ENCODE measurements at regions not wholly inside any gene's neighbourhood (a gene's known extent, or its start where the extent isn't known, plus 50 kb on each side); places are given as distances from the start of the nearest gene placed in this dataset.

DNA sequence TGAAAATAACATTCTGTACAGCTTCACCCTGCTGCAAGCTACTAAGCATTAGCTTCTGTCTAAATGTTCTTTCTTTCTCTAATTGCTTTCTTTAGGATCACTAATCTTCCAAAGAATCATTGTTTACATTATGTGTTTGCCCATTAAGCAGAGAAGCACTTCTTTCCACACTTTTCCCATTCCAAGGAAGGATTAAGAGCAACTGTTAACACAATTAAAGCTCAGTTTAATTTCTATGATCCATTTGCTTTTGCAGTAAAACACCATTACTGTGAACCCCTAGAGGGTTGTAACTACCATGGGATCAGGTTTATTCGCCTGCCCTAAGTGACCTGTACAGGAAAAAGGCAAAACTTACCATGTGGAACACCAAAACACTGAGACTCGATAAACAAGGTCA is 125.8 kb upstream of the ZNF385D start:
- no peaks in the 10 kb centered on the region for H3K27me3 ChIP-seq (ENCODE audit: control insufficient read depth in 2 of 2, insufficient read depth in 2 of 2, low read length in 2 of 2)
- H3K79me2 ChIP-seq (ENCODE audit: control insufficient read depth, insufficient read depth, low read length): no peaks in the 10 kb centered on the region
- no peaks in the 10 kb centered on the region for H3K9me1 ChIP-seq (replicated peaks; ENCODE audit: control insufficient read depth, extremely low read depth, insufficient read depth, low read length)
- no peaks in the 10 kb centered on the region for H3K4me1 ChIP-seq (ENCODE audit: control insufficient read depth, extremely low read depth, insufficient read depth, low read length)
- FAIRE-seq: no peak
- intact Hi-C loops (cut with micrococcal nuclease): no loop called here
- dilution Hi-C loops (cut with MboI; ENCODE audit: extremely low pct_ligation_motif_present, low sequenced_read_pairs): no loop called here
- TF ChIP-seq EZH2 (IDR thresholded peaks at IDR 0.05; ENCODE audit: borderline replicate concordance, low read depth, low read length, severe bottlenecking): no peak
- no peak for TF ChIP-seq POLR2A (IDR thresholded peaks at IDR 0.05; ENCODE audit: low read depth, low read length)
- TF ChIP-seq MAX (IDR thresholded peaks at IDR 0.05; ENCODE audit: insufficient read depth, insufficient read length): no peak
- TF ChIP-seq POLR2AphosphoS5 (IDR thresholded peaks at IDR 0.05; ENCODE audit: insufficient read depth, low read depth, low read length): no peak
- TF ChIP-seq JUN (IDR thresholded peaks at IDR 0.05; ENCODE audit: borderline replicate concordance, insufficient read depth, insufficient read length, low read depth): no peak
- TF ChIP-seq MYC (IDR thresholded peaks at IDR 0.05; ENCODE audit: low read depth, low read length): no peak
- no peak for TF ChIP-seq GATA2 (IDR thresholded peaks at IDR 0.05; ENCODE audit: insufficient read depth, insufficient read length, low read depth, low read length)
- TF ChIP-seq, protein P1, sequence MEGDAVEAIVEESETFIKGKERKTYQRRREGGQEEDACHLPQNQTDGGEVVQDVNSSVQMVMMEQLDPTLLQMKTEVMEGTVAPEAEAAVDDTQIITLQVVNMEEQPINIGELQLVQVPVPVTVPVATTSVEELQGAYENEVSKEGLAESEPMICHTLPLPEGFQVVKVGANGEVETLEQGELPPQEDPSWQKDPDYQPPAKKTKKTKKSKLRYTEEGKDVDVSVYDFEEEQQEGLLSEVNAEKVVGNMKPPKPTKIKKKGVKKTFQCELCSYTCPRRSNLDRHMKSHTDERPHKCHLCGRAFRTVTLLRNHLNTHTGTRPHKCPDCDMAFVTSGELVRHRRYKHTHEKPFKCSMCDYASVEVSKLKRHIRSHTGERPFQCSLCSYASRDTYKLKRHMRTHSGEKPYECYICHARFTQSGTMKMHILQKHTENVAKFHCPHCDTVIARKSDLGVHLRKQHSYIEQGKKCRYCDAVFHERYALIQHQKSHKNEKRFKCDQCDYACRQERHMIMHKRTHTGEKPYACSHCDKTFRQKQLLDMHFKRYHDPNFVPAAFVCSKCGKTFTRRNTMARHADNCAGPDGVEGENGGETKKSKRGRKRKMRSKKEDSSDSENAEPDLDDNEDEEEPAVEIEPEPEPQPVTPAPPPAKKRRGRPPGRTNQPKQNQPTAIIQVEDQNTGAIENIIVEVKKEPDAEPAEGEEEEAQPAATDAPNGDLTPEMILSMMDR (IDR thresholded peaks at IDR 0.05; ENCODE audit: extremely low read depth in 1 of 2, insufficient read depth in 1 of 2, low read depth in 1 of 2, low read length in 2 of 2): no peak
- no peak for TF ChIP-seq FOS (IDR thresholded peaks at IDR 0.05; ENCODE audit: borderline replicate concordance, insufficient read depth, low read length)
- POLR2A ChIA-PET: no interaction called here
- H3K9me3 ChIP-seq (replicated peaks; ENCODE audit: control insufficient read depth, insufficient read depth, low read length): no peaks in the 10 kb centered on the region
- no peak overlapping the region for H3K27ac ChIP-seq (ENCODE audit: insufficient read depth, low read depth, low read length)
- H2AFZ ChIP-seq (ENCODE audit: low read depth, low read length): no peak overlapping the region
- H3K36me3 ChIP-seq (ENCODE audit: control insufficient read depth in 2 of 2, extremely low read depth in 1 of 2, insufficient read depth in 2 of 2, low read length in 2 of 2): no peaks in the 10 kb centered on the region
- no peak overlapping the region for H3K4me2 ChIP-seq (ENCODE audit: insufficient read depth, low read length)
- no peak for DNase-seq (ENCODE audit: low read depth, low spot score)
- CTCF ChIA-PET: interaction anchor here (1.0 kb wide), 1 partner anchor 14 kb away, joined by 3 read pairs; no protein-coding TSS in a partner anchor
- H3K9ac ChIP-seq (replicated peaks; ENCODE audit: extremely low read depth, insufficient read depth, low read length): no peak overlapping the region
- no TSS peak for BruUV-seq (replicated peaks)
- H3K4me3 ChIP-seq (replicated peaks in 1 of 3; ENCODE audit: insufficient read depth in 1 of 3, low read depth in 1 of 3, low read length in 3 of 3): no peak overlapping the region
- no peaks in the 10 kb centered on the region for H4K20me1 ChIP-seq (replicated peaks; ENCODE audit: control insufficient read depth, extremely low read depth, insufficient read depth, low read length)

Data from endothelial cell of umbilical vein (primary cell).